Fibroblast of lung (primary cell): ENCODE measurements at regions not wholly inside any gene's neighbourhood (a gene's known extent, or its start where the extent isn't known, plus 50 kb on each side); places are given as distances from the start of the nearest gene placed in this dataset.

Experiments
- DNase-seq, 2 donors: peaks; one replicate each; pipeline versions ENCODE4 v3.0.0 to v3.0.0-alpha.2; 2010; ENCODE audit warnings: low read depth in 2 of 2
- H2AFZ ChIP-seq: 2 replicates; pipeline ENCODE4 v1.5.1; 2012; ENCODE audit warnings: low read length, control low read depth, inconsistent platforms
- H3K27ac ChIP-seq: 2 replicates; pipeline ENCODE4 v1.5.1; 2011; ENCODE audit warnings: low read length, control low read depth; ENCODE audit not compliant: insufficient read depth
- H3K27me3 ChIP-seq: 2 replicates; pipeline ENCODE4 v1.5.1; 2011; ENCODE audit warnings: mild to moderate bottlenecking, low read length; ENCODE audit not compliant: control insufficient read depth, insufficient read depth
- H3K36me3 ChIP-seq: 2 replicates; pipeline ENCODE4 v1.5.1; 2011; ENCODE audit warnings: low read length; ENCODE audit not compliant: control insufficient read depth, insufficient read depth
- H3K4me1 ChIP-seq: 2 replicates; pipeline ENCODE4 v1.5.1; 2011; ENCODE audit warnings: low read length; ENCODE audit not compliant: control insufficient read depth, insufficient read depth; ENCODE audit errors: extremely low read depth
- H3K4me2 ChIP-seq: 2 replicates; pipeline ENCODE4 v1.5.1; 2011; ENCODE audit warnings: low read length, control low read depth; ENCODE audit not compliant: insufficient read depth; ENCODE audit errors: extremely low read depth
- H3K4me3 ChIP-seq, 4 experiments: fragments of 200-600 bp in 1 of 4; sonication (generic) in 1 of 4; replicated peaks in 1 of 4; 2 replicates each; pipeline ENCODE4 v1.5.1; 2011 to 2016; ENCODE audit warnings: low read length in 4 of 4, low read depth in 3 of 4, mild to moderate bottlenecking in 3 of 4, control low read depth in 2 of 4, inconsistent platforms in 1 of 4, mixed read lengths in 1 of 4; ENCODE audit not compliant: insufficient read depth in 1 of 4; ENCODE audit errors: control extremely low read depth in 1 of 4
- H3K79me2 ChIP-seq: 2 replicates; pipeline ENCODE4 v1.5.1; 2012; ENCODE audit warnings: mild to moderate bottlenecking, low read length, inconsistent platforms; ENCODE audit not compliant: control insufficient read depth, insufficient read depth
- H3K9ac ChIP-seq: 2 replicates; pipeline ENCODE4 v1.5.1; 2011; ENCODE audit warnings: mild to moderate bottlenecking, low read length, control low read depth; ENCODE audit not compliant: insufficient read depth
- H3K9me3 ChIP-seq: 2 replicates; pipeline ENCODE4 v1.5.1; 2012; ENCODE audit warnings: low read depth, low read length; ENCODE audit not compliant: control insufficient read depth, insufficient read depth
- H4K20me1 ChIP-seq: 2 replicates; pipeline ENCODE4 v1.5.1; 2011; ENCODE audit warnings: low read length; ENCODE audit not compliant: control insufficient read depth, insufficient read depth; ENCODE audit errors: extremely low read depth
- CTCF ChIP-seq, 2 donors: IDR thresholded peaks in 1 of 2; conservative IDR thresholded peaks in 1 of 2; 1 replicate in 1 of 2; 2 replicates in 1 of 2; pipeline ENCODE4 v1.5.1; 2011 to 2012; ENCODE audit warnings: low read length in 2 of 2, control low read depth in 1 of 2, inconsistent platforms in 1 of 2, low read depth in 1 of 2, mild to moderate bottlenecking in 1 of 2
- EZH2 ChIP-seq: IDR thresholded peaks from 2 replicates; pipeline ENCODE4 v1.5.1; 2012; ENCODE audit warnings: low read length, control low read depth, mild to moderate bottlenecking; ENCODE audit errors: missing control alignments

- Histone ChIP-seq H3K27ac (no peak overlapping the region), H2AFZ (no peak overlapping the region), H3K4me3 (no peak overlapping the region), H3K4me2 (no peak overlapping the region), H3K36me3 (no peaks in the 10 kb centered on the region), H4K20me1 (no peaks in the 10 kb centered on the region), H3K9me3 (no peaks in the 10 kb centered on the region), H3K4me1 (no peaks in the 10 kb centered on the region), H3K79me2 (no peaks in the 10 kb centered on the region), H3K27me3 (no peaks in the 10 kb centered on the region), H3K9ac (no peak overlapping the region)
- TF ChIP-seq EZH2: no peak
- TF ChIP-seq CTCF (conservative IDR thresholded peaks at IDR 0.05 in 1 of 2, IDR thresholded peaks at IDR 0.05 in 1 of 2; ENCODE audit: low read depth in 1 of 2, low read length in 2 of 2): no peak
- no peak for DNase-seq
These were observed 120.9 kb upstream of the SFSWAP start for GRCh38 chr12:131589966-131590365.

- TF ChIP-seq EZH2 (no peak), CTCF (conservative IDR thresholded peaks at IDR 0.05 in 1 of 2, IDR thresholded peaks at IDR 0.05 in 1 of 2; ENCODE audit: low read depth in 1 of 2, low read length in 2 of 2) (no peak)
- Histone ChIP-seq H2AFZ (no peak overlapping the region), H3K4me3 (no peak overlapping the region), H3K9me3 (no peaks in the 10 kb centered on the region), H3K27ac (no peak overlapping the region), H3K27me3 (no peaks in the 10 kb centered on the region), H3K79me2 (no peaks in the 10 kb centered on the region), H3K36me3 (no peaks in the 10 kb centered on the region), H3K4me2 (no peak overlapping the region), H3K9ac (no peak overlapping the region), H4K20me1 (no peaks in the 10 kb centered on the region), H3K4me1 (no peaks in the 10 kb centered on the region)
- no peak for DNase-seq
These were observed 119.8 kb upstream of the SFSWAP start for GRCh38 chr12:131591136-131591535.

GRCh38 chr12:131591714-131592709 lies 118.9 kb upstream of the SFSWAP start:
- TF ChIP-seq CTCF (conservative IDR thresholded peaks at IDR 0.05 in 1 of 2, IDR thresholded peaks at IDR 0.05 in 1 of 2; ENCODE audit: low read depth in 1 of 2, low read length in 2 of 2): no peak
- TF ChIP-seq EZH2: no peak
- Histone ChIP-seq H3K4me1 (no peaks in the 10 kb centered on the region), H3K4me2 (no peak overlapping the region), H2AFZ (no peak overlapping the region), H3K9ac (no peak overlapping the region), H4K20me1 (no peaks in the 10 kb centered on the region), H3K36me3 (no peaks in the 10 kb centered on the region), H3K27ac (no peak overlapping the region), H3K9me3 (no peaks in the 10 kb centered on the region), H3K79me2 (no peaks in the 10 kb centered on the region), H3K4me3 (no peak overlapping the region), H3K27me3 (no peaks in the 10 kb centered on the region)
- DNase-seq: no peak
